GM23338 (cell line): ENCODE measurements at regions not wholly inside any gene's neighbourhood (a gene's known extent, or its start where the extent isn't known, plus 50 kb on each side); places are given as distances from the start of the nearest gene placed in this dataset.

Experiments used
- EZH2 ChIP-seq: fragments of 200-600 bp; sonication (generic); IDR thresholded peaks from one replicate; pipeline ENCODE4 v1.8.0; 2017; ENCODE audit warnings: antibody characterized with exemption, mild to moderate bottlenecking, low read depth; ENCODE audit not compliant: unreplicated experiment
- TF ChIP-seq, protein P1 (sequence below), 2 experiments: fragments of 200-600 bp in 1 of 2; sonication (generic) in 1 of 2; conservative IDR thresholded peaks; 2 replicates each; pipeline versions ENCODE4 v1.5.1 to v1.6.1; 2016 to 2017; ENCODE audit warnings: antibody characterized with exemption in 2 of 2, low read depth in 2 of 2, mild to moderate bottlenecking in 2 of 2, moderate library complexity in 1 of 2
- TF ChIP-seq, protein P2 (sequence below): IDR thresholded peaks from one replicate; pipeline ENCODE4 v1.6.1; 2018; ENCODE audit warnings: antibody characterized with exemption; ENCODE audit not compliant: unreplicated experiment

DNA sequence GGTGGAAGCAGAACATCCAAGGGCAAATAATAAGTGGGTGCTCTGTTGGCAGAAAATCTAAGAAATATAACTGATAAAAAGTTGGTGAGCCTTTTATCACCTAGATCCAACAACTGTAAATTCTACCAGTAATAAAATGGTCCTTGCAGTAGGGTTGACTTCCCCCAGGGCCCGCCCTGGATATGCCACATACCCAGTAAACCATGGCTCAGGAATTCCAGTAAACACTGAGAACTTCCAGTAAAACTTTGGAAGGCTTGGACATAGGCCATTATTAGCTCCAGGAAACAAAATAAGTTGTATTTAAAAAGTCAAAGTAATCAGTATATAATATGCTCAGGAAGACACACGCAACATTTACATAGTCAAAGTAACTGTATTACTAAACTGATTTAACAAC is 402.2 kb downstream of the BCAT1 start:
- no peak for TF ChIP-seq EZH2
- TF ChIP-seq, protein P1, sequence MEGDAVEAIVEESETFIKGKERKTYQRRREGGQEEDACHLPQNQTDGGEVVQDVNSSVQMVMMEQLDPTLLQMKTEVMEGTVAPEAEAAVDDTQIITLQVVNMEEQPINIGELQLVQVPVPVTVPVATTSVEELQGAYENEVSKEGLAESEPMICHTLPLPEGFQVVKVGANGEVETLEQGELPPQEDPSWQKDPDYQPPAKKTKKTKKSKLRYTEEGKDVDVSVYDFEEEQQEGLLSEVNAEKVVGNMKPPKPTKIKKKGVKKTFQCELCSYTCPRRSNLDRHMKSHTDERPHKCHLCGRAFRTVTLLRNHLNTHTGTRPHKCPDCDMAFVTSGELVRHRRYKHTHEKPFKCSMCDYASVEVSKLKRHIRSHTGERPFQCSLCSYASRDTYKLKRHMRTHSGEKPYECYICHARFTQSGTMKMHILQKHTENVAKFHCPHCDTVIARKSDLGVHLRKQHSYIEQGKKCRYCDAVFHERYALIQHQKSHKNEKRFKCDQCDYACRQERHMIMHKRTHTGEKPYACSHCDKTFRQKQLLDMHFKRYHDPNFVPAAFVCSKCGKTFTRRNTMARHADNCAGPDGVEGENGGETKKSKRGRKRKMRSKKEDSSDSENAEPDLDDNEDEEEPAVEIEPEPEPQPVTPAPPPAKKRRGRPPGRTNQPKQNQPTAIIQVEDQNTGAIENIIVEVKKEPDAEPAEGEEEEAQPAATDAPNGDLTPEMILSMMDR (conservative IDR thresholded peaks at IDR 0.05; ENCODE audit: low read depth in 2 of 2): no peak
- TF ChIP-seq, protein P2, sequence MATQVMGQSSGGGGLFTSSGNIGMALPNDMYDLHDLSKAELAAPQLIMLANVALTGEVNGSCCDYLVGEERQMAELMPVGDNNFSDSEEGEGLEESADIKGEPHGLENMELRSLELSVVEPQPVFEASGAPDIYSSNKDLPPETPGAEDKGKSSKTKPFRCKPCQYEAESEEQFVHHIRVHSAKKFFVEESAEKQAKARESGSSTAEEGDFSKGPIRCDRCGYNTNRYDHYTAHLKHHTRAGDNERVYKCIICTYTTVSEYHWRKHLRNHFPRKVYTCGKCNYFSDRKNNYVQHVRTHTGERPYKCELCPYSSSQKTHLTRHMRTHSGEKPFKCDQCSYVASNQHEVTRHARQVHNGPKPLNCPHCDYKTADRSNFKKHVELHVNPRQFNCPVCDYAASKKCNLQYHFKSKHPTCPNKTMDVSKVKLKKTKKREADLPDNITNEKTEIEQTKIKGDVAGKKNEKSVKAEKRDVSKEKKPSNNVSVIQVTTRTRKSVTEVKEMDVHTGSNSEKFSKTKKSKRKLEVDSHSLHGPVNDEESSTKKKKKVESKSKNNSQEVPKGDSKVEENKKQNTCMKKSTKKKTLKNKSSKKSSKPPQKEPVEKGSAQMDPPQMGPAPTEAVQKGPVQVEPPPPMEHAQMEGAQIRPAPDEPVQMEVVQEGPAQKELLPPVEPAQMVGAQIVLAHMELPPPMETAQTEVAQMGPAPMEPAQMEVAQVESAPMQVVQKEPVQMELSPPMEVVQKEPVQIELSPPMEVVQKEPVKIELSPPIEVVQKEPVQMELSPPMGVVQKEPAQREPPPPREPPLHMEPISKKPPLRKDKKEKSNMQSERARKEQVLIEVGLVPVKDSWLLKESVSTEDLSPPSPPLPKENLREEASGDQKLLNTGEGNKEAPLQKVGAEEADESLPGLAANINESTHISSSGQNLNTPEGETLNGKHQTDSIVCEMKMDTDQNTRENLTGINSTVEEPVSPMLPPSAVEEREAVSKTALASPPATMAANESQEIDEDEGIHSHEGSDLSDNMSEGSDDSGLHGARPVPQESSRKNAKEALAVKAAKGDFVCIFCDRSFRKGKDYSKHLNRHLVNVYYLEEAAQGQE: no peak
